HUDEP-2 (cell line): ENCODE measurements at regions not wholly inside any gene's neighbourhood (a gene's known extent, or its start where the extent isn't known, plus 50 kb on each side); places are given as distances from the start of the nearest gene placed in this dataset.
"Not testable (repeated sequence)": the region's sequence is repeated elsewhere in the genome, so short reads cannot be mapped to it uniquely, and the experiment has no call there.

Source experiments
- DNase-seq, 76 experiments: peaks; one replicate each; lab custom pipeline; 2025; ENCODE audit not compliant: unreplicated experiment in 76 of 76; lab: John Stamatoyannopoulos, UW

DNA sequence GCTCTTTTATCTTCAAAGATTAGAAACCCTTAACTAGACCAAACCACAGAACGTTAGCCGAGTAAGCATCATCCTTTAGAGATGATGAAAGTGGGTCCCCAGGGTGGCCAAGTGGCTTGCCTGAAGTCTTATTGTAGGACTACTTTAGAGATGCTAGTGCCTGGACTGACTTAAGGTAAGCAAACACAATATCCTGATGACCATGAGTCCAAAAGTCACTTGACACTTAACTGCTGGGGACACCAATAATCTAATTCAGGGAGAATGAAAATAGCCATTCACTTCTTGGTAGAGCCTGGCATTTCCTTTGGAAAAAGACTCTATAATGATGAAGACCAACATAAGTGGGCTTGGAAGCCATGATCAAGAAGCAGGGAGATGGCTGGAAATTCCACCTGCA is 225.3 kb upstream of the IRF2BP2 start:
- no peak for DNase-seq

DNA sequence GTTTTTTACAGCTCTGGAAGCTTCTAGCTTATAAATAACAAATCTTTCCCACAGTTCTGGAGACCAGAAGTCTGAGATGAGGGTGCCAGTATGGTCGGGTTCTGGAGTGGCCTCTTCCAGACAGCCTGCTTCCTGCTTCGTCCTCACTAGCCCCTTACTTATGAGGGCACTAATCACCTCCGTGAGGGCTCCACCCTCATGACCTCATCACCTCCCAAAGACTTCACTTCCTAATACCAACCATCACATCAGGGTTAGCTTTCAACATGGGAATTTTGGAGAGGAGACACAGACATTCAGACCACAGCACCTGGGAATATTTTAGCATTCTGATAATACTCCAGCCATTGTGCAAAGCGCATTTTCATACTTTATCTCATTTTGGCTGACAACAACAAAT is 223.7 kb upstream of the IRF2BP2 start:
- DNase-seq: no peak

DNA sequence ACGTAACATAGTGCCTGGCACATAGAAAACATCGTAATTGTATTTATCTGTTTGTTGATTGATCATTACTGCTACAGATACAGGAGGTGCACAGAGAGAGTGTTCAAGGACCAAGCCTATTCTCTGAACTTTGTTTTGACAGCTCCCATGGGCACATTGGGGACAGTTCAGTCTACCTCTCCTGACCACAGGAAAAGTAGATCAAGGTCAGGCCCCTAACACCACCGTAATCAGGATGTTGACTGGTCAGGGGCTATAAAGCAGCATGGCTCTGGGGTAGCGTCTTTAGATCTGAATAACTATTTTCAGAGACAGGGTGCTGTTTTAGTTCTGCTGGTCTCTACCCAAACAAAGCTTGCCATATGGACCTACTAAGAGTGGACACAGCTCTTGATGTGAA is 223.1 kb upstream of the IRF2BP2 start:
- DNase-seq: no peak

DNA sequence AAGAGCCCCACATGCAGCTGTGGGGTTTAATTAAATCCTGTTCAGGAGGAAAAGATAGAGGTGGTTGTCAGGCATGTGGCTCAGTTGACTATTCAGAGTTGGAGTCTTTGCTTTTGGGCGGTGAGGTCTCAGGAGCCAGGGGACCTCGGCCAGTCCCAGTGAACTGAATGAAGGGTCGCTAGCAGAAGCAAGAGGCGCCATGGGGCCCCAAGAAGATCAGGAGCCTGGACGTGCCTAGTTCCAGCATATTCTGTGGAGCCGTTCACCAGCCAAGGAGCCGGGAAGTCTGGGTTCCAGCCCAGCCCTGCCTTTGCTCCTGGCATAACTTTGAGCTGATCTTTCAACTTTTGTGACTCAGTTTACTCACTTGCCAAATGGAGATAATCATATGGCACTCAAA is 217.7 kb upstream of the IRF2BP2 start:
- no peak for DNase-seq

DNA sequence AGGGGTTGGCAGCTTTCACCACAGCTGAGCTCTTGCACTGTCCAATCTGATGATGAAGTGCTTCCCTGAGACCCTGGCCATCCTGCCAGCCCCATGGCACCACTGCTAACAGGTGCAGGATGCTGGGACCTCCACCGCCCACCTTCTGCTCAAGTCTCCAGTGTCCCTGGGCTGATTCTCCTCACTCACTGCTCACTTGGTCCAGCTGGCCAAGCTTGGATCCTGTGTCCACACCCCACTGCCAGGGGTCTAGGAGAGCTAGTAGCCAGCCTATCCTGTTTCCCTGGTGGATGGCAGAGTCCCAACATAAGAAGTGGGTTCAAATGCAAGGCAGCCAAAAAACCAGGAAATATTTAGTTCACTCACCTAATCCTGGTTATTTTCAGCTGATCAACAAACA is 217.2 kb upstream of the IRF2BP2 start:
- no peak for DNase-seq

DNA sequence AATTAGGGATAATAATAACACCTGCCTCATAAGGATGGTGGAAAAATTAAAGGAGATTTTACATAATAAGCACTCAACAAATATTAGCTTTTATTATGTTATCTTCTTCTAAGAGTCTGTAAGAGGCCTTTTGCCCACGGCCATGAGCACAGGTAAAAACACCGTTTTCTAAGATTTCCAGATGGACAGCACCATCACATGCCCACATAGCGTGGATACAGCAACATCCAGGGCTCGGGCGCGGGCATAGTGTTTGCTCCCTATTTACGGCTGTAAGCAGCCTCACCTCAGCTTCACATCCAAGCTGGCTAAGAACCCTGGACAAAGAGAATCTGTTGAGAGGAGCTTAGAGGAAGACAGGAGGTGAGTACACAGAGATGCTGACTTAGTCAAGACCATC is 216.4 kb upstream of the IRF2BP2 start:
- no peak for DNase-seq

DNA sequence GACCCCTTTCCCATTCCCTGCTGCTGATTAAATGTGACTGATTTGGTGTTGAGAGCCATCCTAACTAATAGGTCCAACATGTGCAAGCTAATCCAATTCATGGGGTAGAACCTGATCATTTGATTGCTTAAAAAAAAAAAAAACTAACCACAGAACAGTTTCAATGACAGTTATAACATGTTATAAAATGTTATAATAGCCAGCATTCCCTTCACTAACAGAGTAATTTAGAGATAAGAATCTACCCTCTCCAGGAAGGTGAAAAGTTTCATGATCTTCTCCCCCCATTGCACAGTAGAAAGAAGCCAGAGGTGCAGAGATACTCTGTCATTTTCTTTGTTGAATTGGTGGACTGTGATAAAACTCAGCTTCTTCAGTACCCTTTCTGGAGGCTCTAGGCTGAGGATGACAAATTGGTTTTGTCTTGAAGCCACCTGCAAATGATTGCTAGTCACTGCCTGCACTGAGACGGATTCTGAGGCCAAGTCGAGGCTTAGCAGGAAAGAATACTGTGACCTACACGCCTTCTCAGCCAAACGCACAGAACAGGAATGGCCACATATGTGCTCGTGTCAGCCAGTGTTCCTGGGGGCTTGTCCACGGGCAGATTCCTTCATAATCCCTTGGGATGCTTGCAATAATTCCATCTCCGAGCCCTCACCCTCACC is 215.7 kb upstream of the IRF2BP2 start:
- DNase-seq: no peak

DNA sequence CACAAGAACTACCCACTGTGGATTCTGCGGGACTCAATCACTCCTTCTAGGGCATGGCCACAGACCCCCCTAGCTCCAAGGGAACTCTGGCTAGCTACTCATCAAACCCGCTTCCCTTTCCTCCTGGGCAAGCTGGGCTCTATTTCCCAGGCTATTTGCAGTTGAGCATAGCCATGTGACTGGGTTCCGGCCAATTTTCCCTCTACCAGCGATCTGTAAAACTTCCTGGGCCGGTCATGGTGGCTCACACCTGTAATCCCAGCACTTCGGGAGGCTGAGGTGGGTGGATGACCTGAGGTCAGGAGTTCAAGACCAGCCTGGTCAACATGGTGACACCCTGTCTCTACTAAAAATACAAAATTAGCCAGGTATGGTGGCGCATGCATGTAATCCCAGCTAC is 214.9 kb upstream of the IRF2BP2 start:
- not testable (repeated sequence) for DNase-seq

DNA sequence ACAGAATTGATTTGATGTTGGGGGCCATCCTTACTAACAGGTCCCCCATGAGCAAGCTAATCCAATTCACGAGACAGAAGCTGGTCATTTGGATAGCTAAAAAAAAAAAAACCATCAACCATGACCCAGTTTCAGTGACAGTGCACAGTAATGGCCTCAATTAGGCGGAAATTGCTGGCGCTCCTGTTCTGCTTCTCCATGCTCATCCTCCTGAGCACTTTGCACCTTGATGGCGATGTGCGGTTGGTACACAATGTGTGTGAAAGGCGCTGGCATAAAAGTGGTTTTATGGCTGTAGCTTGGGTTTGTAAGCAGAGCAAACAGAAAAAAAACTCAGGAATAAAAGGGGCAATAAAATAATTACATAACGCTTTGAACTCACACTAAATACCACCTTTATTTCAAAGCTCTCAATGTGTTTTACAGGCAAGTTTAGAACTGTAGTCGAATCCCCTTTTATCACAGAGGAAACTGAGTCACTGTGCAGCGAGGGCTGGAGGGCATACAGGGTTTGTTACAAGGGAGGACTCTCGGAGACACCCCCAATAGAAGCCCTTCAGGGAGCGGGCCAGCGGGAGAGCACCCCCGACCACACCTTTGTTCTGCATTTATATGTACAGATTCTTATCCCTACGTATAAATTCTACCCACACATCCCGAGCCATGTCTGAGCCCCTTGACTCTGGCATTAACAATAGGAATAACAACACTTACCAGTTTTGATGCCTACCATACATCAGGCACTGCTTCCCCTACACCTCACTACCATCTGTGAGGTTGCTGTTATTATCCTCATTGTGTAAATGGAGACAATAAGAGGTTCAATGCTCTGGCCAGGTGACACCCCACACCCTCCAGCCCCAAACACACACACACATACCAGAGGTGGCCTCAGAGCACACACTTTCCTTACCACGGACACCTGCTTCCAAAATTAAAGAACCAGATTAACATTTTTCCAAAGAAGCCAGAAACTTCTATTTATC is 213.5 kb upstream of the IRF2BP2 start:
- DNase-seq: no peak

DNA sequence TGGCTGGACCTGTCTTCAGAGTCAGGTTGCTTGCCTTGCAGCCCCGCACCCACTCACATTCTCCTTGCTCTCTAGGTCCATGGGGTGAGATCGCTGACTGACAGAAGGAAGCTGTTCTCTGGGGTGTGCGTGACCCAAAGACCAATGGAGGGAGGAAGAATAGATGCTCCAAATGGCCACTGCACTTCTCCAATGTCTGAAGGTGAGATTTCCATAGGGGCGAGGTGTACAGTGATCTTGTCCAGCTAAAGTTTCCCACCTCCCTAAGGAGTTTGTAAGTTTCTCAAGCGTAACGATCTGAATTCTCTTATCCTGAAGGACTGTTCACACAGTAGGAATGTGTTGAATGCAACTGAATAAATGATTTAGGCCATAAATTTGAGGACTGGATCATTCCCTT is 211.9 kb upstream of the IRF2BP2 start:
- DNase-seq: no peak

DNA sequence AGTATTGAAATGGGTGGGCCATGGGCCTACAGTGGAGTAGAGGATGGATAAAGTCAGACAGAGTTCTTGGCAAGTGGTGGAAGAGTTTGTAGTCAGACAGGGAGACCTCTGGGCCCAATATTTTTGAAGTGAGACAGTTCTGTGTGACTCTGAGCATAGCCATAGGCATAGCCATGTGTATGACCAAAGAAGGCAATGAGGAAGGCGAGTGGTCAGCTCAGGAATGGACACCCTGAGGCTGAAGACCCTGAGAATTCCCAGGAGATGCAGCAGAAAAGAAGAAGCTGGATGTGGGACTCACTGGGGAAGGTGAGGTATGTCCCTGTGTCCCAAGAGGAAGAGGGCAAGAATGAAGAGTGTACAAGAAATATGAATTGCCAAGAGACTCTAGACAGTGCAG is 210.6 kb upstream of the IRF2BP2 start:
- DNase-seq: no peak

DNA sequence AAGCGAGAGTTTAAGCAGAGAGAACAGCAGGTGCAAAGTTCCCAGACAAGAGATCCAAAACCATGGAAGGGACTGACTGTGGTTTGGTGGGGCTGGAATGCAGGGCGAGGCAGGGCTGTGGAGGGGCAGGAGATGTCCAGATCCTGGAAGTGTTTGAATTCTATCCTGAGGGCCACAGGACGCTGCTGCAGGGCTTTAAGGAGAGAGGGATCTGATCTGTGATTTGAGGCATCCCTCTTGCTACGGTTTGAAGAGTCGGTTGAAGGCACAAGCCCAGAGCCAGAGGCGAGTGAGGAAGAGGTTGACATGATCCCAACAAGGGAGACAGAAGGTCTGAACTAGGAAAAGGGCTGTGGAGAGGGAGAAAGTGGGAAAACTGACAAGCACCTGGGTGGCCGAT is 209.9 kb upstream of the IRF2BP2 start:
- DNase-seq: not testable (repeated sequence)

DNA sequence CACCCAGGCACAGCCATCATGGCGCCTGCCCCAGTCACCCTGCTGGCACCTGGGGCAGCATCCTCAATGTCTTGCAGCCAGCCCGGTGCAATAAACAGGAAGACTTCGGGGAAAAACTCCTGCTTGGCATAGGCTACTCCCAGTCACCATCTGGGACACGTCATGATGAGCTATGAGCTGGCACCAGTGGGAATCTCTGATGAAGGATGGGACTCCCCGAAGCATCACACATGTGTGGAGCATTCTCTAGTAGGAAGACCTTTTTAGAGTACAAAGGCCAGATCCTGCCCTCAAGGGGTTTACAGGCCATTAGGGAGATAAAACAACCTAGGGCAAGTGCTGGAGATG is 208.0 kb upstream of the IRF2BP2 start:
- DNase-seq: not testable (repeated sequence)

DNA sequence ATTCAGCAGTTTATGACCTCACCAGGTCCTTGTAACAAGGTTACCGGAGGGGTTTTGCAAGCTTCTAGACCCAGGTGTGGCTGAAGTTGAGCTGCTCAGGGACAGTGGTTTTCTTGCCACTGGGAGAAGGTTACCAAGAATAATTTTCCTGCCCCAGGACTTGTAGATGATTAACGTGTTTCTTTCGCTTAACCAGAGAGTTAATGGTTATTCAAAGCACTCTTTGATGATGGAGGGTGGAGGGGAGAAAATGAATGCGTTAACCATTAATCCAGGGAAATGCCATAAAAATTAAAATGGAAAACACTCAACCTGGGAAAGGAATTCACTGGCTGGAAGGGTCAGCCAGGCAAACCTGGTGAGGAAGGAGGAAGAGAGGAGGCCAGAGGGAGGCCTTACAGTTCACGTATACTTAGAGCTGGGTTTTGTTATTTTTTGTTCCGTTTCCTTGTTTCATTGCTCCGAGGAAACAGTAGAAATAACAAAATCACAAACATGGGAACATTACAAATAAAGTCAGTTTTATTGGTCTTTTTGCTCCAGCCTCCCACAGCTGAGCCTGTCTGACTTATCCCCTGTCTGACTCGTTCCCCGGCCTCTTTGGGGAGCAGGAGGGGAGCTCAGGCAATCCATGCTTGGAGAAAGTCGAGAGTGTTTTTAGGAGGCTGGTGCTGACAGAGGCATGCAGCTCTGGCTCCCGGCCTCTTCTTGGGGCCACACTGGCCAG is 207.5 kb upstream of the IRF2BP2 start:
- not testable (repeated sequence) for DNase-seq

DNA sequence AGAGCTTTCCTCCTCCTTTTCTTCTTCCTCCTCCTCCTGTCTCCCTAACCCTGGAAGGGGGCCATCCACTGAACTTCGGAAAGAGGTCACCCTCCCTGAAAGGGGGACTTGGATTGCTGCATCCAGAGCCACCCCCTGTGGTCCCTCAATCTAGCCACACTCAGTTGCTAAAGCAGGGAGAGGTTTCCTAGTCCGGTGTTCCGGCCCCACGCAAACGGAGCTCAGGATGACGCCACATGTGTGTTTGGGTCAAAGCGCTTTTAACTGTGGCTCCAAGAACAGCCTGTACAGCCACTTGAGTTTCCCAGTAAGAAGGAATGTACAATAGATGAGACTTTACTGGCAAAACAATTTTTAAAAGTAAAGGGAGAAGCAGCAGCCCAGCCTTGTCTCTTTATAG is 206.9 kb upstream of the IRF2BP2 start:
- DNase-seq: not testable (repeated sequence)

DNA sequence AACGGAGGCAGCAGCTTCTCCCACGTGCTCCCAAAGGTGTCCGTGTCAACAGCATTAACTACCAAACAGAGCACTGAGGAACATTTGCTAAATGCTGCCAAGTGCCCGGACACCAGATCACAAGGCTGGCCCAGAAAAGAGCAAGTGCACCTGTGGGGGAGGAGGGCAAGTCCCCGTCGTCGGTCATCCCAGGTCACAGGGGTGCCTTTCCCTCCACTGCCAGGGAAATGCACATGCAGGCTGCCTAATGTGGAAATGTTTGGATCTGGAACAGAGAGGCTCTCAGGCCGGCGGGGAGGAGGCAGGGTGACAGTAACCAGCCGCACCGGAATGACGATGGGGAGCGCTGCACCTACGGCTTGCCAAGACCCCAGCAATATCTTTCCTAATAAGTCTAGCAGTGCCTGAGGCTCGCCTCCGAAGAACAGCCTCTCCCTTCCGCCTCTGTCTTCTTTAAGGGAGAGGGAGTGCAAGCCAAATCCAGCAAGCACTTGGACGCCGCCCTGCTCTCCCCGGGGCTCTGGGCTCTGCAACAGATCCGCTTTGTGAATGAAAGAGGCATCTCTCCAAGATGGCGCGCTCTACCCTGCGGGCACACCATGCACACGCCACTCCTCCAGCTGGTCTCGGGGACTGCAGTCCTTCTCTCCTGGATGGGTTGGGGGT is 206.3 kb upstream of the IRF2BP2 start:
- not testable (repeated sequence) for DNase-seq

DNA sequence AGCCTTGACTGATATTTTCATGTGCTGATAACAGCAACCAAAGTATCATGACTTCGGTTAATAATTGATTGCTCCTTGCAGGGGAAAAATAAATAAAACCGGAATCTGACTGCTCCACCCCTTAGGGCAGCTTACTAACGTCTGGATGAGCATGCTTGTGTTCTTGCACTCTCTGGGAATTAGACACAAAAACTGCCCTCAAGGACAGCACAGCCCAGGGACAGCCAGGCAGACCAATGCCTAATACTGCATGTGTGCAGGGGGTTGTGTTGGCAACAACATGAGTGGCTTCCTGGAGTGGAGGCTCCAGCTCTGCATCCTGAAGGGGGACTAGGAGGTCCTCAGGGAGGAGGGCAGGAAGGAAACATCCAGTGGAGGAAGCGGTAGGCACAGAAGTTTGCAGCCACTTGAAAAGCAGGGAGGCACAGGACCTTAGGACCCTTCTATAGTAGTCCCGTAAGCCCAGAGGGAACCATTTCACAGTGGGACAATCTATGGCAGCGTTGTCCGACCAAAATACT is 205.4 kb upstream of the IRF2BP2 start:
- not testable (repeated sequence) for DNase-seq

DNA sequence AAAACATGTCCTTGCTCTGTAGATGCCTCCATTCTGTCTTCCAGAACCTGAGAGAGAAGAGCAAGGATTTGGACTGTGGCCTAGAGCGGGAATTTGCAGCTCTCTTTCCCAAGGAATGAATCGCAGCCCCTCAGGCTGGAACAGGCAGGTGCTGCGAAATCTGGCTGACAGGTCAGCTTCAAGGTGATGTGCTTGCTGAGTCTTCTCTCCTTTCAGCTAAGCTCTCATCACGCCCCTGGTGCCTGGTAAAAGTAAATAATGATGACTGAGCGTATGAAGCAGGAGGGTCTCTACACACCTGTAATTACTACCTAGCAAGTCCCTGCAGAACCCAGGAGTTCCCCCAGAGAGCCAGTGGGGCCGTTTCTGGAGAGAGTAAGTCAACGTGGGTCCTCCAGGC is 204.3 kb upstream of the IRF2BP2 start:
- DNase-seq: not testable (repeated sequence)

DNA sequence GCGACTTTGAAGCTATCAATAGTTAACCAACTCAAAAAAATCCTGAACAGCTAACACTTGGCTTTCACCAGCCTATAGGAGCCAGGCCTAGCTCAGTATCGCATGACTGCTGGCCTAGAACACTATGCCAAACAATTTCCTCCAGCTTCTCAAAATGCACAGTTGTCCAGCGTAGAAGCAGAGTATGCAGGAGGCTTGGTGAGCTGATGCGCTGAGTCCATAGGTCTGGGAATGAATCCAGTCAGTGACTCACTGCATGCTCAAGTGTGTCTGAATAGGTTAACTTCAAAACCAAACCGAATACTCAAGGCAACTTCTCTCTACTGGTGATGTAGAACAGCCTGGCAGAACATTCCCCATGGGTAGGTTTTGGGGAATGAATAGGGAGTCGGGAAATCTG is 201.8 kb upstream of the IRF2BP2 start:
- DNase-seq: not testable (repeated sequence)

DNA sequence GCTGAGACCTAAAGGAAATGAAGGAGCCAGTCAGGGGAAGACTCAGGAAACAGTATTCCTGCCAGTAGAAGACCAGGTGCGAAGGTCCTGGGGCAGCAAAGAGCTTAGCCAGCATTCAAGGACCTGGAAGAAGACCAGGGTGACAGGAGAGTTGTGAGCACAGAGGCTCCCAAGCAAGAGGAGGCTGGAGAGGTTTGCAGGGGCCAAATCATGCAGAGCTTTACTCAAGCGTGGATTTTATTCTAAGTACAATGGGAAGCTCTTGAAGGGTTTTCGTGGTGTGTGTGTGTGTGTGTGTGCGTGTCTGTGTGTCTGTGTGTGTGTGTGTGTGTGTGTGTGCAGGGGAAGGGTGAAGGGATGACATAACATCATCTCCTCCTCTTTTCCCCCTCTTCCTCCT is 200.7 kb upstream of the IRF2BP2 start:
- not testable (repeated sequence) for DNase-seq

DNA sequence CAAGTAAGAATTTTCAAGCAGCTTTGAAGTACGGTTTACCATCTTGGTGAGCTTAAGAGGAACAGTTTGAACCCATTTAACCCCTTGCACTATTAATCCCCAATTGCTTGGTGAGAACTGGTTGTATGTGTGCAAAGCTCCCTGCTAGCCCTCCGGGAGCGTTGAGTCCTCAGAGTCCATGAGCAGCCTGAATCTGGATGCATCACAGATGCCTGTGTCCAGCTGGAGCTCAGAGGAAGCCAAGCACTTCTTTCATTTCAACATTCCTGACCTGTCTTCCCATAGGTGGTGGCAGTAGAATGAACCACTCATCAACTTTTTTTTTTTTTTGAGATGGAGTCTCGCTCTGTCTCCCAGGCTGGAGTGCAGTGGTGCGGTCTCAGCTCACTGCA is 199.9 kb upstream of the IRF2BP2 start:
- DNase-seq: not testable (repeated sequence)
